ENCODE measurements at regions not wholly inside any gene's neighbourhood (a gene's known extent, or its start where the extent isn't known, plus 50 kb on each side); places are given as distances from the start of the nearest gene placed in this dataset.

DNA sequence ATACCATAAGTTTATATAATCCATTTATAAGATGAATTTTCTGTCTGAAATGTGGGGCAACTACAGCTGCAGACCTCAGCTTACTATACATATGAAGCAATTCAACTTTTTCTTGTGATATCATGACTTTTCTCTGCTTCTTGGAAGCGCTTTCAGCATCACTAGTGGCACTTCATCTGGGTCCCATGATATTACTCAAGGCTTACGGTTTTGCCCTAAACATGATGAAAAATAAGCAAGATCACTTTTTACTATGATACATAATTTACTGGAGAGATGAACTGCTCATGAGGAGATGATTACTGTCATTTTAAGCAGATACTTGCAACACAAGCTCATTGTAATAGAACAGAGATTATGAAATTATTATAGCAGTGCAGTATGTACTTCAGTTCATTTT, 258.0 kb upstream of the ZSWIM2 start:
- Histone ChIP-seq H3K36me3 (ENCODE audit: control insufficient read depth, insufficient read depth, low read length) (no peaks in the 10 kb centered on the region), H3K4me1 (ENCODE audit: control insufficient read depth, insufficient read depth, low read length) (no peaks in the 10 kb centered on the region), H3K9me3 (ENCODE audit: control insufficient read depth, insufficient read depth, low read depth, low read length) (no peaks in the 10 kb centered on the region), H3K9ac (ENCODE audit: low read length) (no peak overlapping the region), H3K4me3 (ENCODE audit: low read depth, low read length) (no peak overlapping the region), H3K27me3 (ENCODE audit: control insufficient read depth, insufficient read depth, low read length) (no peaks in the 10 kb centered on the region), H3K27ac (ENCODE audit: low read depth, low read length) (no peak overlapping the region)

DNA sequence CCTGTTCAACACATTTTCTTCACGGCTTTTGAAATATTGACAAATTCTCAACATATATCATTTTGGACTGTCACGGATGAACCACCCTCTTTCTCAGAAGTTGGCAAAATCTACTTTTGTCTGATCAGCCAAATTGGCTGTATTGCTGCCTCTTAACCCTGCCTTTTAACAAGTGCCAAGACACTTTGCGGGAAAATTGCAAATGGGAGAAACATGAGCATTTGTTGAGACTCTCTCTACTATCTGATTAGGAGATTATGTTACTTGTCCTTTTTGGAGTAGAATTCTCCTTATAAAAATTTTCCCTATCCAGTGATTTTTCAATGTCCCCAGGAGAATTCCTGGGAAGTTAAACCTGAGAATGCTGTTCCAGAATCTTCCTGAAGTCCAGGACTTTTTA, 256.2 kb upstream of the ZSWIM2 start:
- Histone ChIP-seq H3K9me3 (ENCODE audit: control insufficient read depth, insufficient read depth, low read depth, low read length) (no peaks in the 10 kb centered on the region), H3K27ac (ENCODE audit: low read depth, low read length) (no peak overlapping the region), H3K36me3 (ENCODE audit: control insufficient read depth, insufficient read depth, low read length) (no peaks in the 10 kb centered on the region), H3K27me3 (ENCODE audit: control insufficient read depth, insufficient read depth, low read length) (no peaks in the 10 kb centered on the region), H3K4me1 (ENCODE audit: control insufficient read depth, insufficient read depth, low read length) (no peaks in the 10 kb centered on the region), H3K9ac (ENCODE audit: low read length) (no peak overlapping the region), H3K4me3 (ENCODE audit: low read depth, low read length) (no peak overlapping the region)

DNA sequence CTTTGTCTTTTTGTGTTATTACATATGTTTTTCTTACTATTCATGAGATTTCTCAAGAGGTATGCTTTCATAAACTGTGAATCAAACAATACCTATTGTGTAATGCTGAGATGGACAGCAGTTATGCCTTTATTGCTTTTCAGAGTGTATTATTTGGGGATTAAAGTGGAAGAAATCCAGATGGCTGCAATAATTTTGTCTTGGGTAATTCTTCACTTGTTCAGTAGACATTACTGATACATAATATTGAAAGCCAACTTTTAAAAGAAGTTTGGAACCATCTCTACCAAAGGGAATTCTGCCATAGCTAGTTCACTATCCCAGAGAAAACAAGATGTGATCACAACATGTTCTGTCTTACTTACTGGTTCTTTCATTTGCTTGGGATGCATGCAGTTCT, 253.4 kb upstream of the ZSWIM2 start:
- H3K27me3 ChIP-seq (ENCODE audit: control insufficient read depth, insufficient read depth, low read length): no peaks in the 10 kb centered on the region
- no peaks in the 10 kb centered on the region for H3K4me1 ChIP-seq (ENCODE audit: control insufficient read depth, insufficient read depth, low read length)
- H3K36me3 ChIP-seq (ENCODE audit: control insufficient read depth, insufficient read depth, low read length): no peaks in the 10 kb centered on the region
- no peaks in the 10 kb centered on the region for H3K9me3 ChIP-seq (ENCODE audit: control insufficient read depth, insufficient read depth, low read depth, low read length)
- no peak overlapping the region for H3K4me3 ChIP-seq (ENCODE audit: low read depth, low read length)
- no peak overlapping the region for H3K27ac ChIP-seq (ENCODE audit: low read depth, low read length)
- no peak overlapping the region for H3K9ac ChIP-seq (ENCODE audit: low read length)

DNA sequence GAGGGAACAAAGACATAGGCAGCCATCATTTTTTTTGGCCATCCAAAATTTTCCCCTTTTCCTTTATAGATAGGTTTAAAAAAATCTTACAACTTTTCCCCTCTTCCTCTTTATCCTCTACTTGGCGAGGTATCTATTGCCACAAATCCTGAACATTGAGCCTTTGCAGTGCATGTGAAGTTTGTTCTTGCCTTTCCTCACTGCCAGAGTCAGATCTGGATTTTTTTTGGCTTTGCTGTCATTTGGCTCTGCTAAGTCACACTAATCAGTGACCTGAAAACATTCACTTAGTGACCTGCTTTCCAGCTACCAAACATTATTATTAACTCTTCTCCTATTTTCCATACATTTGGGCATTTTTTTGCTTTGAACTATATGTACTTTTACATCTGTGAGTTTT, 249.2 kb upstream of the ZSWIM2 start:
- no peaks in the 10 kb centered on the region for H3K9me3 ChIP-seq (ENCODE audit: control insufficient read depth, insufficient read depth, low read depth, low read length)
- H3K36me3 ChIP-seq (ENCODE audit: control insufficient read depth, insufficient read depth, low read length): no peaks in the 10 kb centered on the region
- H3K4me1 ChIP-seq (ENCODE audit: control insufficient read depth, insufficient read depth, low read length): no peaks in the 10 kb centered on the region
- H3K27me3 ChIP-seq (ENCODE audit: control insufficient read depth, insufficient read depth, low read length): no peaks in the 10 kb centered on the region
- H3K27ac ChIP-seq (ENCODE audit: low read depth, low read length): no peak overlapping the region
- H3K9ac ChIP-seq (ENCODE audit: low read length): no peak overlapping the region
- no peak overlapping the region for H3K4me3 ChIP-seq (ENCODE audit: low read depth, low read length)

DNA sequence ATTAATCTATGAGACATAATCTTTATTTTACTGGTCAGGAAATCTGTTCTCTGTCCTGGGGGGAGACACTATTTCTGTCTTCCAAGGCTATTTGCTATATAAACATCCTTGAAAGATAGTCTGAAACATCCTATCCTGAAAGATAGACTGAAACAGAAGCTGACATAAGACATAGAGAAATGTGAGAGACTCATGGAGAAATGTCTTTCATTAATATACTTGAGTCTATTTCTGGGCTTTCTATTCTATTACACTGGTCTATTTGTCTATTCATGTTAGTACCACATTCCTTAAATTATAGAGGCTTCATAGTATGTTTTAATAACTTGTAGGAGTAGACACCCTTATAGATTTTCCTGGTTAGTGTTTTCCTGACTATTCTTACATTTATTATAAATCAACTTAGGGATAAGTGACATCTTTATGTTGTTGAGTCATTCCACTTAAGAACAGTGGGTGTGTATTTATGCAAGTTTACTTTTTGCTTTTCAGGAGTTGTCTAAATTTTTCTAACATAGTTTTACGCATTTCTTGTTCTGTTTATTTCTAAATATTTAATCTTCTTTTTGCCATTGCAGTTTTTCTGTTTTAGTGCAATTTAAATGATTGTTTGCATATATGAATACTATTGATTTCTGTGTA, 244.9 kb upstream of the ZSWIM2 start:
- Histone ChIP-seq H3K27ac (ENCODE audit: low read depth, low read length) (no peak overlapping the region), H3K9me3 (ENCODE audit: control insufficient read depth, insufficient read depth, low read depth, low read length) (no peaks in the 10 kb centered on the region), H3K4me1 (ENCODE audit: control insufficient read depth, insufficient read depth, low read length) (no peaks in the 10 kb centered on the region), H3K4me3 (ENCODE audit: low read depth, low read length) (no peak overlapping the region), H3K9ac (ENCODE audit: low read length) (no peak overlapping the region), H3K36me3 (ENCODE audit: control insufficient read depth, insufficient read depth, low read length) (no peaks in the 10 kb centered on the region), H3K27me3 (ENCODE audit: control insufficient read depth, insufficient read depth, low read length) (no peaks in the 10 kb centered on the region)

DNA sequence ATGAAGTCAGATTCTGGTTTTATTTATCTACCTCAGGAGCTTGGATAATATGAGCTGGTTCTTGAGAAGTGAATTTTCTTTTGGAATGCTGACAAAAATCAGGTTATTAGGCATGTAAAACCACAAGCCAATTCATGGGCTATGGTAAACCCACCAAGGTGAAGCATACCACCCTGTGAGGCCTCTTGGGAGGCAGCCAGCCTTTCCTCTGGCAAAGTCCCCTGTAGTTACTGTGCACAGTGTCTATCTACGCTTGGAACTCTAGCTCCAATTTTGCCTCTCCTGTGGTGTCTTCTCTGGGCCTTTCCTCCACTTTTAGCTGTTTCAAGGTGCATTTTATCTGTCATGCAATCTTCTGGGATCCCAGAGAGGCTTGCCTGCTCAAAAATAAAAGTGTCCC, 242.7 kb upstream of the ZSWIM2 start:
- Histone ChIP-seq H3K27ac (ENCODE audit: low read depth, low read length) (no peak overlapping the region), H3K27me3 (ENCODE audit: control insufficient read depth, insufficient read depth, low read length) (no peaks in the 10 kb centered on the region)

DNA sequence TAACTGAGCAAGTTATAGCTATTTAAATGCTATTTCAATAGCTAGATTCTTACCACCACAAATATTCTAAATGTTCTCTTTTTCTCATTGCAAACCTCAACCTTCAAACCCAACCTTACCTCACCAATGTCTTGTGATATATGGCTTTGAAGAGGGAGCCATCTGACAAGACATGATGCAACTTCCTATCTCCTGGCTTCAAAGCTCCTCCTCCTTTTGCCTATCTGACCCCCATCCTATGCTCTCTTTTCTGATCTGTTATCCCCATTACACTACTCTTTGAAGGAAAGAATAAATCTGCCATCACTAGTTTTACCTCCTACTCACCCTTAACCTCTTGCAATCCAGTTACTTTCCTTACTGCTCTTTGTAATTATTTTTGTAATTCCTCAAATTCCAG, 235.6 kb upstream of the ZSWIM2 start:
- Histone ChIP-seq H3K36me3 (ENCODE audit: control insufficient read depth, insufficient read depth, low read length) (no peaks in the 10 kb centered on the region), H3K27ac (ENCODE audit: low read depth, low read length) (no peak overlapping the region), H3K9ac (ENCODE audit: low read length) (no peak overlapping the region), H3K9me3 (ENCODE audit: control insufficient read depth, insufficient read depth, low read depth, low read length) (no peaks in the 10 kb centered on the region), H3K4me3 (ENCODE audit: low read depth, low read length) (no peak overlapping the region), H3K4me1 (ENCODE audit: control insufficient read depth, insufficient read depth, low read length) (no peaks in the 10 kb centered on the region), H3K27me3 (ENCODE audit: control insufficient read depth, insufficient read depth, low read length) (no peaks in the 10 kb centered on the region)

More for the DNA sequence above, 242.7 kb upstream of the ZSWIM2 start:
- no peak overlapping the region for H3K4me3 ChIP-seq (ENCODE audit: low read depth, low read length)
- no peaks in the 10 kb centered on the region for H3K36me3 ChIP-seq (ENCODE audit: control insufficient read depth, insufficient read depth, low read length)
- H3K9ac ChIP-seq (ENCODE audit: low read length): no peak overlapping the region
- no peaks in the 10 kb centered on the region for H3K4me1 ChIP-seq (ENCODE audit: control insufficient read depth, insufficient read depth, low read length)
- H3K9me3 ChIP-seq (ENCODE audit: control insufficient read depth, insufficient read depth, low read depth, low read length): no peaks in the 10 kb centered on the region

DNA sequence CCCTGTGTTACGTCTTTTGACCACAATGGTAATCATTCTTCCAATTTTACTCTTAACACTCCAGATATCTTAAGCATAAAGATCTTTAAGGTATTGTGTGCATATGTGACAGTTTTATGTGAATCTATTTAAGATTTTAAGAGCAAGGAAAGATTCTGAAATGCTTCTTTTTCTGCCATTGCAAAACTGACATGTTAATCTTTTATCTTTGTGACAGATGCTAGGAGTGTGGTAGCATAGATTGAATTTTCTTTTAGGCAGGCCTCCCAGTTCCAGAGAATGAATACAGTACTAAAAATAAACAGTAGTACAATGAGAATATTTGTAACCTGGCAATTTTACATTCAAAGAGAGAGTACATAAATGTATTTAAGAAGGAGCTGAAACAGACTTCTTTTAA, 232.5 kb upstream of the ZSWIM2 start:
- no peak overlapping the region for H3K4me3 ChIP-seq (ENCODE audit: low read depth, low read length)
- no peak overlapping the region for H3K27ac ChIP-seq (ENCODE audit: low read depth, low read length)
- no peaks in the 10 kb centered on the region for H3K27me3 ChIP-seq (ENCODE audit: control insufficient read depth, insufficient read depth, low read length)
- H3K9ac ChIP-seq (ENCODE audit: low read length): no peak overlapping the region
- no peaks in the 10 kb centered on the region for H3K4me1 ChIP-seq (ENCODE audit: control insufficient read depth, insufficient read depth, low read length)
- no peaks in the 10 kb centered on the region for H3K9me3 ChIP-seq (ENCODE audit: control insufficient read depth, insufficient read depth, low read depth, low read length)
- H3K36me3 ChIP-seq (ENCODE audit: control insufficient read depth, insufficient read depth, low read length): no peaks in the 10 kb centered on the region

DNA sequence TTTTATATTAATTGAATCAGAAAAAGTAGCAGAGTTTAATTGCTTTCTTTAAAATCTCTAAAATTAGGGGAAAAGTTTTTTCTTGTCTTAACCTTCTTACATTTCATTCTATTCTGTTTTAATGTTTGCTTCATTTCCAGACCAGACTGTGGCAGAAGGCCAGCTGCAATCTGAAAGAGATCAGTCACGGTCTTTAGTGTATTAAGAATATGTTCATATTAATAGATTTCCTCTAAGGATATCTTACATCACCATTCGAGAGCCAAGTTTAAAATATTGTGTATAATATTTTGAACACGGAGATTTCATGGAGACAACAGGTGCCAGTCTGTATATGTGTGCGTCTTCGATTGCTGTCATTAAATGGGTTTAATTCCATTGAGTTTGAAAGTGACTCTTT, 230.9 kb upstream of the ZSWIM2 start:
- Histone ChIP-seq H3K27ac (ENCODE audit: low read depth, low read length) (no peak overlapping the region), H3K4me1 (ENCODE audit: control insufficient read depth, insufficient read depth, low read length) (no peaks in the 10 kb centered on the region), H3K9ac (ENCODE audit: low read length) (no peak overlapping the region), H3K9me3 (ENCODE audit: control insufficient read depth, insufficient read depth, low read depth, low read length) (peaks cover 7% of the 10 kb centered on the region), H3K4me3 (ENCODE audit: low read depth, low read length) (no peak overlapping the region), H3K27me3 (ENCODE audit: control insufficient read depth, insufficient read depth, low read length) (no peaks in the 10 kb centered on the region), H3K36me3 (ENCODE audit: control insufficient read depth, insufficient read depth, low read length) (no peaks in the 10 kb centered on the region)

DNA sequence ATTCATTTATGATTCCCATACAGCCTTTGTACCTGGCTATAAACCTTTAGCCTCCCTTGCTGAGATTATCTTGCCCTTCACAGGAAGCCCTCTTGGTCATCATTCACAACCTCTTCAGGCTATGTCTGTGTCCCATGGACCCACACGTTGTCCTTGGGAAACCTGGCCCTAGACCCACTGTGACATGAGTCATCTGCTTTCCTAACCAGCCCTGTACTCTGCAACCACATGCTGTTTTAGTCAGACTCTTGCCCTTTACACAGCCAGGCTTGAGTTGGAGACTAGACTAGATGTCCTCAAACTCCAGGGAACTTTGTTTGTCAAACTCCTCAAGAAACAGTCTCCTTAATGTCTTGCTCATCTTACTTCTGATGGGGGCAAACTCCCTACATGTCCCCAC, 229.3 kb upstream of the ZSWIM2 start:
- no peak overlapping the region for H3K27ac ChIP-seq (ENCODE audit: low read depth, low read length)
- H3K4me1 ChIP-seq (ENCODE audit: control insufficient read depth, insufficient read depth, low read length): no peaks in the 10 kb centered on the region
- H3K27me3 ChIP-seq (ENCODE audit: control insufficient read depth, insufficient read depth, low read length): no peaks in the 10 kb centered on the region
- no peak overlapping the region for H3K9ac ChIP-seq (ENCODE audit: low read length)
- no peak overlapping the region for H3K4me3 ChIP-seq (ENCODE audit: low read depth, low read length)
- H3K36me3 ChIP-seq (ENCODE audit: control insufficient read depth, insufficient read depth, low read length): no peaks in the 10 kb centered on the region
- peaks cover 7% of the 10 kb centered on the region for H3K9me3 ChIP-seq (ENCODE audit: control insufficient read depth, insufficient read depth, low read depth, low read length)

DNA sequence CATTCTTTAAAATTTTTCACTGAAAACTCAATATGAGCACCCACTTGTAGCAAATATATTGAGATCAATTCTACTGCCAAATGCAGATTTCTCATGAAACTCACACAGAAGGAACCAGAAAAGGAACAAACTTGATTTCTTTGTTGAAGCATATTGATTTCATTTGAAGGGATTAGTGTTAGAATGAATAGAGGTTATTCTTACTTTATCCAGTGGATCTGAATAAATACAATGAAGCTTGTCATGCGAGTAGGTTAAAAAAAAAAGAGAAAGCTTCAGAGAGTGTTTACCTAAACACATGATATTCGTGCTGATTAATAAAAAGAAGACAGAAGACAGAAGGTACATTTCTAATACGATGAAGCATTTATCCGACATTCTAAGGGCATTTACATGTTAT, 226.7 kb upstream of the ZSWIM2 start:
- no peaks in the 10 kb centered on the region for H3K27me3 ChIP-seq (ENCODE audit: control insufficient read depth, insufficient read depth, low read length)
- no peak overlapping the region for H3K4me3 ChIP-seq (ENCODE audit: low read depth, low read length)
- no peaks in the 10 kb centered on the region for H3K4me1 ChIP-seq (ENCODE audit: control insufficient read depth, insufficient read depth, low read length)
- H3K36me3 ChIP-seq (ENCODE audit: control insufficient read depth, insufficient read depth, low read length): no peaks in the 10 kb centered on the region
- H3K27ac ChIP-seq (ENCODE audit: low read depth, low read length): no peak overlapping the region
- H3K9me3 ChIP-seq (ENCODE audit: control insufficient read depth, insufficient read depth, low read depth, low read length): peaks cover 7% of the 10 kb centered on the region
- no peak overlapping the region for H3K9ac ChIP-seq (ENCODE audit: low read length)

DNA sequence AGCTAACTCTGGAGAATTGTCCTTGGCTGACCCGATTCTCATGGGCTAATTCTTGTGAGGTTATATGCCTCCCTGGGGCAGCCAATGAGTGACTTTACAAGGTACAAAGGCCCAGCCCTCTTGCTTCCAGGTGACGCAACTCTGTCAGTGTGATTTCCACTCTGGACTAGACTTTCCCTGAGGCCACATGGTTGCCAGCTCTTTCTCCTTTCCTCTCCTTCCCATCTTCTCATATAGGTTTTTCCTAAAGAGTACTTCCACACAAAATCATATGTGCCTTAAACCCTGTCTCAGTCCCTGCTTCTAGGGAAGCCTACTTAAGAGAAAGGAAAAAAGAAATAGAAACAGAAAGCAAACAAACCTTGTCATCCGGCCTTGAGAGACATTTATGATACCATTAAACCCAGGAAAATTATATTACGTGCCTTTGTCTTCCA, 226.2 kb upstream of the ZSWIM2 start:
- Histone ChIP-seq H3K9me3 (ENCODE audit: control insufficient read depth, insufficient read depth, low read depth, low read length) (peaks cover 7% of the 10 kb centered on the region), H3K27me3 (ENCODE audit: control insufficient read depth, insufficient read depth, low read length) (no peaks in the 10 kb centered on the region), H3K36me3 (ENCODE audit: control insufficient read depth, insufficient read depth, low read length) (no peaks in the 10 kb centered on the region), H3K4me3 (ENCODE audit: low read depth, low read length) (no peak overlapping the region), H3K4me1 (ENCODE audit: control insufficient read depth, insufficient read depth, low read length) (no peaks in the 10 kb centered on the region), H3K27ac (ENCODE audit: low read depth, low read length) (no peak overlapping the region), H3K9ac (ENCODE audit: low read length) (no peak overlapping the region)
